ENCODE measurements at regions not wholly inside any gene's neighbourhood (a gene's known extent, or its start where the extent isn't known, plus 50 kb on each side); places are given as distances from the start of the nearest gene placed in this dataset.

- in situ Hi-C loops (cut with MboI; ENCODE audit: low sequenced_read_pairs) = no loop called here
Observed at GRCh38 chr7:117929237-117929636, 56.0 kb upstream of the CTTNBP2 start.

GRCh38 chr7:117931314-117931713 lies 58.1 kb upstream of the CTTNBP2 start:
- in situ Hi-C loops (cut with MboI; ENCODE audit: low sequenced_read_pairs) = no loop called here

- in situ Hi-C loops (cut with MboI; ENCODE audit: low sequenced_read_pairs) = no loop called here
Observed at GRCh38 chr7:117937049-117937752, 64.0 kb upstream of the CTTNBP2 start.

- in situ Hi-C loops (cut with MboI; ENCODE audit: low sequenced_read_pairs) = no loop called here
Observed at GRCh38 chr7:117937753-117938483, 64.7 kb upstream of the CTTNBP2 start.

- in situ Hi-C loops (cut with MboI; ENCODE audit: low sequenced_read_pairs) = no loop called here
Observed at GRCh38 chr7:117941138-117941810, 68.0 kb upstream of the CTTNBP2 start.

GRCh38 chr7:117942780-117943179 lies 69.5 kb upstream of the CTTNBP2 start:
- in situ Hi-C loops (cut with MboI; ENCODE audit: low sequenced_read_pairs) = no loop called here

GRCh38 chr7:117944886-117945285 lies 71.6 kb upstream of the CTTNBP2 start:
- in situ Hi-C loops (cut with MboI; ENCODE audit: low sequenced_read_pairs) = no loop called here

- in situ Hi-C loops (cut with MboI; ENCODE audit: low sequenced_read_pairs) = no loop called here
Observed at GRCh38 chr7:117946151-117946633, 73.0 kb upstream of the CTTNBP2 start.

GRCh38 chr7:117949232-117949631 lies 76.0 kb upstream of the CTTNBP2 start:
- in situ Hi-C loops (cut with MboI; ENCODE audit: low sequenced_read_pairs) = no loop called here

- in situ Hi-C loops (cut with MboI; ENCODE audit: low sequenced_read_pairs) = no loop called here
Observed at GRCh38 chr7:117950601-117951260, 77.5 kb upstream of the CTTNBP2 start.

GRCh38 chr7:117951285-117951684 lies 78.0 kb upstream of the CTTNBP2 start:
- in situ Hi-C loops (cut with MboI; ENCODE audit: low sequenced_read_pairs) = no loop called here

GRCh38 chr7:117951691-117952280 lies 78.5 kb upstream of the CTTNBP2 start:
- in situ Hi-C loops (cut with MboI; ENCODE audit: low sequenced_read_pairs) = no loop called here

GRCh38 chr7:117955046-117955445 lies 81.8 kb upstream of the CTTNBP2 start:
- in situ Hi-C loops (cut with MboI; ENCODE audit: low sequenced_read_pairs) = no loop called here

GRCh38 chr7:117960351-117960750 lies 87.1 kb upstream of the CTTNBP2 start:
- in situ Hi-C loops (cut with MboI; ENCODE audit: low sequenced_read_pairs) = no loop called here

- in situ Hi-C loops (cut with MboI; ENCODE audit: low sequenced_read_pairs) = no loop called here
Observed at GRCh38 chr7:117961235-117961634, 88.0 kb upstream of the CTTNBP2 start.

- in situ Hi-C loops (cut with MboI; ENCODE audit: low sequenced_read_pairs) = no loop called here
Observed at GRCh38 chr7:117962366-117962994, 89.2 kb upstream of the CTTNBP2 start.

- in situ Hi-C loops (cut with MboI; ENCODE audit: low sequenced_read_pairs) = no loop called here
Observed at GRCh38 chr7:117963264-117964197, 90.3 kb upstream of the CTTNBP2 start.

GRCh38 chr7:117970801-117971200 lies 97.6 kb upstream of the CTTNBP2 start:
- in situ Hi-C loops (cut with MboI; ENCODE audit: low sequenced_read_pairs) = no loop called here

- in situ Hi-C loops (cut with MboI; ENCODE audit: low sequenced_read_pairs) = no loop called here
Observed at GRCh38 chr7:117971556-117972244, 98.5 kb upstream of the CTTNBP2 start.

Data from HL-60/S4 treated with retinoic acid at 250 ng/mL for 4 days and 3 days (cell line).